NOMO-1 (cell line): ENCODE measurements at regions not wholly inside any gene's neighbourhood (a gene's known extent, or its start where the extent isn't known, plus 50 kb on each side); places are given as distances from the start of the nearest gene placed in this dataset.

Source experiments
- DNase-seq, 2 experiments: peaks; one replicate each; lab custom pipeline; 2025; ENCODE audit not compliant: unreplicated experiment in 2 of 2; lab: John Stamatoyannopoulos, UW

GRCh38 chr5:124592891-124593290 is 153.5 kb downstream of the ZNF608 start:
- no peak for DNase-seq

GRCh38 chr5:124591583-124591982 is 154.9 kb downstream of the ZNF608 start:
- DNase-seq = no peak

- DNase-seq = no peak
These were observed 155.8 kb downstream of the ZNF608 start for GRCh38 chr5:124590686-124591085.

- no peak for DNase-seq
These were observed 159.2 kb downstream of the ZNF608 start for GRCh38 chr5:124587280-124587679.

- no peak for DNase-seq
These were observed 161.3 kb downstream of the ZNF608 start for GRCh38 chr5:124584991-124585715.

GRCh38 chr5:124583469-124584350 is 162.7 kb downstream of the ZNF608 start:
- peak; percentile 37 to 86 for DNase-seq

GRCh38 chr5:124582561-124582840 is 163.9 kb downstream of the ZNF608 start:
- no peak for DNase-seq

- no peak for DNase-seq
These were observed 164.5 kb downstream of the ZNF608 start for GRCh38 chr5:124581738-124582560.

GRCh38 chr5:124580925-124581737 is 165.3 kb downstream of the ZNF608 start:
- no peak for DNase-seq

GRCh38 chr5:124580512-124580911 is 165.9 kb downstream of the ZNF608 start:
- no peak for DNase-seq

GRCh38 chr5:124576848-124577409 is 169.5 kb downstream of the ZNF608 start:
- DNase-seq = no peak

GRCh38 chr5:124575725-124576124 is 170.7 kb downstream of the ZNF608 start:
- DNase-seq = no peak

GRCh38 chr5:124574521-124575436 is 171.7 kb downstream of the ZNF608 start:
- no peak for DNase-seq

- no peak for DNase-seq
These were observed 173.5 kb downstream of the ZNF608 start for GRCh38 chr5:124572971-124573370.

GRCh38 chr5:124570285-124571035 is 176.0 kb downstream of the ZNF608 start:
- no peak for DNase-seq

GRCh38 chr5:124566875-124567450 is 179.5 kb downstream of the ZNF608 start:
- no peak for DNase-seq

GRCh38 chr5:124561451-124561850 is 185.0 kb downstream of the ZNF608 start:
- no peak for DNase-seq

- no peak for DNase-seq
These were observed 186.1 kb downstream of the ZNF608 start for GRCh38 chr5:124560370-124560769.
